ENCODE measurements at regions not wholly inside any gene's neighbourhood (a gene's known extent, or its start where the extent isn't known, plus 50 kb on each side); places are given as distances from the start of the nearest gene placed in this dataset.

DNA sequence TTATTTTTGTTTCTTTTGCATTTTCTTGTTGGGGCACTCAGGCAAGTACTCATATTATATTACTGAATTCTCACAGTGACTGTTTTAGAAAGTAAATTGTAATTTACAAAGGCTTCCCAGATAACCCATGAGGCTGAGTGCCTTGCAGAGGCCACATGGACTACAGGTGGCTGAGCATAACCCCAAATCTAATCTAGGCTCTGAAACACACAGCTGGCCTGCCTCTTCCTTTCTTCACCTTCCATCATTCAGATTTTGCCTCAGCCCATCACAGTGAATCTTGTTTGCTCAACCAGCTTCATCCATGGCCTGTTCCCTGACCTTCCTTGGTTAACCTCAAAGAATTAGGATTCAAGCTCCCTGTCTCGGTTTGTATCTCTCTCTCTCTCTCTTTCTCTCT is 78.5 kb upstream of the PRDM11 start:
- DNase-seq = no peak

DNA sequence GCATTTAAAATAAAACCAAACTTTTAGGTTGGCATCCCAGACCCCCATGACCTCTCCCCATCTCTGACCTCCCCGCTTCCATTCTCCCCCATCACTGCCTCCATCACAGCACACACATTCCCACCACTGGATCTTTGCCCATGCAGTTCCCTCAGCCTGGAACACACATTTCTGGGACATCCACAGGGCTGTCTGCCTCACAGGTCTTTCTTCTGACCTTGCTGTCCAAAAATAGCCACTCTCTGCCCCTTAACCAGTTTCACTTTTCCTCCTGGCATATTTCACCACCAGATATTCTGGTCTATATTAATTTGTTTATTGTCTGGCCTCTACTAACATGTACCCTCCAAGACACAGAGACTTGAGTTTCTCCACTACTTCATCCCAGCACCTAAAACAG is 75.2 kb upstream of the PRDM11 start:
- no peak for DNase-seq

DNA sequence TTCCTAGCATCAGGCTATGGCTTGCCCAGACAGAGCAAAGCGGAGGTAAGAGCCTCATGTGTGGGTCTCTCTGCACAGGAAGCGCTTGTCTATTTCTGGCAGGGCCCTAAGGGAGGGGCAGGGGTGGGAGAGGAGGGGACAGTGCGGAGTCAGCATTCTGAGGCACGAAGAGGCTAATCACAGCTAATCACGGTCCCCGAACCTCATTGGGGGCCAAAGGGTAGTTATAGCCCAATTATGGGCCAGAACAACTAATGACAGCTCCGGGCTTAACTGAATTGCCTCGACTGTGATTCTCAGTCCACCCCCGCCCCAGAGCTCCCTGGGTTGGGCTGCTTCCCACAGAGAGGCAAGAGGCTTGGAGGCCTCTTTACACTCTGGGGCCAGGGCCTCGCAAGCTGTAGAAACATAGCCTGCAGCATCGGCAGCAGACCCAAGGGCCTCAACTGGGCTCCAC is 72.7 kb upstream of the PRDM11 start:
- DNase-seq = peak; percentile 40

DNA sequence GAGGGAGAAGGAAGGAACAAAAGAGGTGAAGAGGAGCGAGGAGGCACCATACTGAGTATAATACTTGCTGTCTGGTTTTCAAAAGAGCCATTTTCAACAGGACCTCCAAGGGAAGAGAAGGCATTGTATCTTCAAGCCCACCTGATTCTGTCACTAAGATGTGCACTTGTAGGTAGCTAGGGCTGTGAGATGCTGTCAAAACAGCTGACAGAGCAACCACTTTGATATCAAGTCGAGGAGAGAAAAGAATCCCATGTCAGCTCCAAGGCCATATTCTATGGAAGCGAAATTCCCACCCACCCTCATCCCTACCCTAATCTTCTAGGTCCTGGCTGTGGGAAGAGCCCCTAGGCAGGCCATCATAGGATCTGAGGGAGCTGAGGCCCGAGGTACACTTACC is 70.9 kb upstream of the PRDM11 start:
- no peak for DNase-seq

DNA sequence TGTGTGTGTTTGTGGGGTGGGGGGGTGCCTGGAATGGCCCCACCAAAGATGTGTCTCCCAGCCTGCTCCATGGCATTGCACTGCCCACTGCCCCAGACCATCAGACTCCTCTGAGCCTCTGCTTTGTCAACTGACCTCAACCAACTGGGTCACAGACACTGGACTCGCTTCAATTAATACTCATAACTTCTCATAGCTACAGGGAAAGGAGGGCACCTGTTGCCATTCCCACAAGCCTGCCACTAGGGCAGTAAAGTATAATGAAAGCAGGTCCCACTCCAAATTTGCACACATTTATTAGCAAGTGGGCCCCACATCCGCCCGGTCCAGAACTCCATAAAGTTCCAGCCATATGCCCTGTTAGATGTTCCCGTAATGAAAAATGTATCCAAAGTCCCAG is 70.5 kb upstream of the PRDM11 start:
- DNase-seq = no peak

DNA sequence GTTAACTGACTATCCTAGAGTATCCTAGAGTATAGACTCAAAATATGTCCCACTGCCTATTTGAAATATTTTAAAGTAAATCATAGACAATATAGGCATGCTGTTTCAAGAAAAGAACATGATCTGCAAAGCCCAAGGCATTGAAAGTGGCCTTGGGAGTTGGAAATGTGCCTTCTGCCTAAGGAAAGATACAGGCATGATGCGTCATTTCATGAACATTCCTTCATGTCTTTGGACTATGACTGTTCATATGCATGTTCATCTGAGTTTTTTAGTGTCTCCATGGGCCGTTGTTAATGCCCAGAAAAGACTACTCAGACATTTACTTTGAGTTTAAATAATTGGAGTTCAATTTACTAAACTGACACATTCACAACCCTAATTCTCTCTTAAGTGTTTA is 69.7 kb upstream of the PRDM11 start:
- no peak for DNase-seq

DNA sequence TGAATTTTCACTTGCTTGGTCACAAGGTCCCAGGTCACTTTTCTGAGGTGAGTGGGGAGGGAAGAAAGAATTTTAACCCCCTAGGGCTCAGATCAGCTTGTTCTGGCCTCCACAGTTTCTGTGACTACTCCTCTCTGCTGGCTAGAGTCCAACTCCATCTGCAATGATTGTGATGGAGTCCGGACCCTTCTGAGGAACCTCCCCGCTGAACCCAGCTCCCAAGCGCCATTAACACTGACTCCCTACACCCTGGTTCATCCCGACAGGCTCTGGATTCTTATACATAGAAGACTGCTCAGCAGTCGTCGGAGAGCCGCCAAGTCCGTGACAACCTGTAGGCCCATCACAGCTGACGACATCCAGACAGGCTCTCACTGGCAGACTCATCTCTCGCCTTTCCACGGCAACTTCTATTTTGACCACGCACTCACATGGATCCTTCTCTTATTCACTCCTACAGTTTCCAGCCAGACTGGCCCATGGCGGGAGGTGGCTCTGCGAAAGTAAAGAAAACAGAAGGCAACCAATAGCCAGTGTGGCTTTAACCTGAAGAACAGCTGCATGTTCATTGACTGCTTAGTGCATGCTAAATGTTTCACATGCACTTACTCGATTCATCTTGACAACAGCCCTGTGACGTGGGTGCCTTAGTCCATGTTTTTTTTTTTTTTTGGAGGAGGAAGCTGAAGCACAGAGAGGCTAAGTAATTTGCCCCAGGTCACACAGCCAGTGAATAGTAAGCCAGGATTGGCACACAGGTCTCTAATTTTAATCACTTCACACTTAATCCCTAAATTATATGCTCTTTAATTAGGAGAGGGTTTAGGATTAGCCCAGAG is 68.0 kb upstream of the PRDM11 start:
- DNase-seq = no peak

DNA sequence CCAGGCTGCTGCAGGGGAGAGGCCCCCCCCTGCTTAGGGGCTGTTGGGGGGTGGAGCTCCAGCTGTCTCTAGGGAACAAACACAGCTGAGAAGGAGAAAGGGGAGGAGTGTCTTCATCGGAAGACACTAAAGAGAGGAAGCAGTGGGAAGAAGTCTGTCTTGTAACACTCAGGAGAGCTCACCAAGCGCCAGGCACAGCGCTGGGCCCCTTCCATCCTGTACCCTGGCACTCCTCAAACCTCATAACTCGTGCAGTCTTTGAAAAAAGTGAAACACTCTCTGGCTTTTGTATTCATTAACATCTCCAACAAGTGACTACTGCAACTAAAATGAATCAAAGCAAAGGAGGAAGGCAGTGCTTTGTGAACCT is 67.4 kb upstream of the PRDM11 start:
- DNase-seq = peak; percentile 41

DNA sequence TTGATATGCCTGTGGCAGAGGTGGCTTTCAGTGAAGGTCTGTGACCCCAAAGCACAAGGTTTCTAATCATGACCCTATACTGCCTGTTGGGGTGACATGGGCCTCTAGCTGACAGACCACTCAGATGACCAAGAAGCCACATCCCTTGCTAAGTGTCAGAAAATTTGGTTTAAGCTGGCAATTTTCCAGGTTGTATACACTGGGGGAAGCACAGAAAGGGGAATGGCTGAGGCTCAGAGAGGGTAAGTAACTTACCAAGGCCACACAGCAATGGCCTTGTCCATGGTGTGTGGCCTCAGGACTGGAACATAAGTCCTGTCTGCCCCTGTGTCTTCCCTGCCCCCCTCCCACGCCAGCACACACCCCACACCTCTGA is 66.9 kb upstream of the PRDM11 start:
- no peak for DNase-seq

DNA sequence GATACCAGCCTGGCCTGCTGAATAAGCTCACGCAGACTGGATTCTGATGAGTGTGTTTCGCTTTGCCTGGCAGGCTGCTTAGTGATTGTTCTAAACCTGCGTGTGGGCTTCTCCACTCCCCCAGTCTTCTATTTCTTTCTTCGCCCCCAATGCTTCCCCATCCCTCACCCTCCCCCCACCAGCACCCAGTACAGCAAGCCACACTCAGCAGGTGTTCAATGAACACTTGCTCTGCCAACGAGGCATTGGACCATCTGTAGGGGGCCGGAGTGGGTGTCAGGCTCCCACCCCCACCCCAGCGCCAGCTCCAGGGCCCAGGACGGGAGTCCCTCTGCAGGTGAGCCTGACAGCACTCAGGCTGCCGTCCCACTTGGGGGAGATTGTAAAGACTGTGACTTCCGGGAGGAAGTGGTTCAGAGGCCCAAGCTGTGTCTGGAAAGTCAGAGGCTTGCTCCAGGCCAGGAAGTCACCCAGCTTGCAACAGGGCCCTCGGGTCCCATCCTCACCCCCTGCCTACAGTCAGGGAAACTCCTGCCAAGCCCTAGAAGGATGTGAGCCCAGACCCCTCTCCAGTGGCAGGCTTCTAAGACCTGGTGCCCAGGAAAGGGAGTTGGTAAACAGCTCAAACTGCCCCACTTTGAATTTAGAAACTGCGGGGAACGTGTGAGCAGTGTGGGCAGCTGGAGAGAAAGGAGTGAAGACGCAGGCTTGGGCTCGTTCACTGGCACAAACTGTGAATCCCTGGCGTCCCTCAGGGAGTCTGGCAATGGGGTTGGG is 66.3 kb upstream of the PRDM11 start:
- no peak for DNase-seq

DNA sequence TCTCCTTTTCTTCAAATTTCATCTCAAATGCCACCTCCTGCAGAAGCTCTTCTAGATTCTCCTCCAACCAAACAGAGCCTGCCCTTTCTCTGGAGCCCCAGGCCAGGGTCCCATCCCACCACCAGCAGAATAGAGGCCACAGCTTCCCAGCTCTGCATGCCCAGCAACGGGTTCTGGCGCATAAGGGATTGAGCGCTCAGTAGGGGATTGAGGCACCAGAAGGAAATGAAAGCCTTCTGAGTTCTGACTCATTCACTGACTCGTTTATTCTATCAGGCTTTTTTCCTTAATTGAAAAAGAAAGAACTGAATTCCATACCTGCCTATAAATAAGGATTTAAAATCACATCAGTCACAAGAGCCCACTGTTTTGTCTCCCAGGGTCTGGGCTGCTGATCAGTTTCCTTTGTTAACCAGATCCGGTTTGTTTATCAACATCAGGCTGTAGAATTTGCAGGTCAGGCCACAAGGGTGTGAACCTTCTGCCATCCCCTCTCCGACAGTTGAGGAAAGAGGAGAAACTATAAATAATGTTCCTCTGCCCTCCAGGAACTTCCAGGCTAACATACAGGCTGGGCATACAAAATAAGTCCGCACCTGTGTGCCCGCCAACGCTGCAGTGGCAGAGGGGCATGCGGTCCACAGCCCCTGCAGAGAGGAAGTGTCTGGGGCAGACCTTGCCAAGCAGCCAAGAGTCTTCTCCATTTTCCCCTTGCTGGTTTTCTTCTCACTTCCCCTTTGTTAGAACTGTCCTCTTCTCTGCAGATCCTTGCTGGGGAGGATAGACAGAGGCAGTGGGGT is 63.5 kb upstream of the PRDM11 start:
- no peak for DNase-seq

DNA sequence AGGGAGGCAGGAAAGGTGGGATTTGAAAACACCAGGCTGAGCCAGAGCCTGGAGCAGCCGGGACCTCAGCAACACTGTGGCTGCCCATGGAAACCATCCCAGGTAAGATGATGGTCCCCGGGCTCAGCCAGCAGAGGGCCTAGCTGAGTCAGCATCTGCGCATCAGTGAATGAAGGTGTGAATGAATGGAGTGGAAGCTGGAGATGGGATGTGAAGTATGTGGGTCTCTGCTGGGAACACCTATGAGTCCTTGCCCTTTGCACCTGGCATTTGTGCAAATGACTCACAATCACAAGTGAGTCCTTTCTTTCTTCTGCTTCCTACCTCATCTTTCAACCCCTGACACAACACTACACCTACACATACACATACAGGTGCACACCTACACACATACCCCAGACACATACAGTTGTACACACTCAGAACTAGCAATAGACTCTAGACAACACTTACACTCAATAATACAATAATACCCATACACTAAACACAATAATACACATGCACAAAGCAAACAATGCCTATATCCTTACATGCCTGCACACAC is 62.8 kb upstream of the PRDM11 start:
- no peak for DNase-seq

DNA sequence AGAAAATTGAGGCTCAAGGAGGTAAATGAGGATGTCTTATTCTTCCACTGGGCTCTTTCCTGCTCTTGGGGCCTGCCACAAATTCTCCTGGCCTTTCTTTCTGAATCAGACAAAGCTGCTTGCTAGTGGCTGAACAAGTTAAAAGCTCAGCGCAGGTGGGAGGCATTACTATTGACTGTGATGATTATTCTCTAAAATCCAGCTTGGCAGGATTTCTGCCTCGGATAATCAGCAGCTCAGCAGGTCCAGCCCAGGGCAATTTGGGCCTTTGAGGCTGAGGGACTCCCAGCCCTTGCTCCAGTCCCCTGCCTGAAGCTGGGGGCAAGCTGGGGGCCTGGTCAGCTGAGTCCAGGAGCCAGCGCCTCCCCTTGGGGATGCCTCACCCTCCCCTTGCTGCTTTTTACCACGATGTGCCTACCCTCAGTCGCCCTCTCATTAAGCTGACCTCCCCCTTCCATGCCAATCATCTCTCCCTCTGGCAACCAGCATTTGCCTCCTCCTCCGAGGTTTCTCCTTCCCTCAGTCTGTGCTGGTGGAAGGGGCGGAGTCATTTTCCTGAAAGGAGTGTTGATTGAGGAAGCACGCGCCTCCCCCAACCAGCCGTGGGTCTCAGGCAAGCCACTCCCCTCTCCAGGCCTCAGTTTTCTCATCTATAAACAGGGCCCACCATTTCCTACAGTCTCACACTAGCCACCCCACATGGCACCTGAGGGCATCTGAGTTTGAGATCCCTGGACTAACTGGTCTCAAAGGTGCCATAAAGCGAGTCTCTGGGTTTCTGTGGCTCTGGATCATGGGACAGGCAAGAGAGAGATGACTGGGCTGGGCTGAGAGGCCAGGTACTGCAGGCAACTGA is 60.6 kb upstream of the PRDM11 start:
- peak; percentile 60 for DNase-seq

DNA sequence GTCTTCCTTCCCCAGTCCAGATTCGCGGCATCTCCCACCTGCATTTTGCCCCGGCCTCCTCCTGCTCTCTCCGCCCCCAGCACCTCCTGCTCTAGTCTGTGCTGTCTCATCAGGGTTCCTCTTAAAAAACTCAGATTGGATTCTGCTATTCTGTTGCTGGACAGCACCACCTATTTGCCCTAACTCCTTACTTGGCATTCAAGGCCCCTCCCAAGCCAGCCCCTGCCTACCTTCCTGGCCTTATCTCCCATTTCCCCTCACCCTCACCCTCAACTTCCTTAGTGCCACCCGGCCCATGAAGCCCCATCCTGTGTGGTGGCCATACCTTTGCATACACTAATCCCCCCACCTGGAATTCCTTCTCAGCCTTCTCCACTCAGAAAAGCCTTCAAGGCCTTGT is 59.9 kb upstream of the PRDM11 start:
- no peak for DNase-seq

DNA sequence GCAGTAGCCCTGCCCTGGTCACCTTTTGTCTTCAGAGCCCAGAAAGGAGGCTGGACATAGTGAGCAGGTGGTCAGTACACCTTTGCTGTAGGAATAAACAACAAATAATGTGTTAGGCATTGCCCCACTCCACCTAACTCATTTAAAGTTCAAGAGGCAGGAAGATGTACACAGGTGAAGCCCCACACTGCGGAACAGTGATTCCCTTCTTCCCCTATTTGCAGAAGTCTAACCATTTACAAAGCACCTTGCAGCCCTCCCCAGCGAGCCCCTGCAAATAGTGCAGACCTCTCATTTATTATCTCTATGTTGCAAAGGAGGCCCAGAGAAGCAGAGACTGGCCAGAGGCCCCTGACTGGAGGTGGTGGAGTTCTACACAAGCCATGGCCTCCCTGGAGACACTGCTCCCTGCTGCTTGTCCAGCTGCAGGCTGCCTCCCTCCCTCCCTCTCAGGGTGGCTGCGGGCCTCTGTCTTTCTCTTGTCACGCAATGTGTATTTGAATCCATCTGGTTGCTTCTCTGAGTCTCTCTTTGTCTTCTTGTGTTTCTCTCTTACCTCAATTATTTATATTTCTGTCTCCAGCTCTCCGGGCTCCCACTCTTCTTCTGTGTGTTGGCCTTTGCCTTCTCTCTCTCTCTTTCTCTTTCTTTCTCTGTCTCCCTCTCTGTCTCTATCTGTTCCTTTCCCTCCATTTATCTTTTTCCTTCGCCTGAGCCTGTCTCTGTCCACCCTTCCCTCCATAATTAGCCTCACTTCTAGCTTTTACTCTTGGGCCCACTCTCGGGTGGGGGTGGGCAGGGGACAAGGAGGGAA is 59.1 kb upstream of the PRDM11 start:
- DNase-seq = peak; percentile 80

DNA sequence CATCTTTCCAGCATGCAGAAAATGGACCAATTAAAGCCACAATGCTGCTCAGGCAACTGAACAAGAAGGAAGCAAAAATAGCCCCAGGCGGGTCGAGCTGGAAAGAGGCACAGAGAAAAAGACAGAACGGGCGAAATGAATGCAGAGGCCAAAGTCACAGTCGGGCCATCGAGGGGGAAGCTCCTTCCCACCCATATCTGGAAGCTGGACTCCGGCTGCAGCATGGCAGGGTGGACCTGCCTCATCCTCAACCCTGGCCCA is 58.6 kb upstream of the PRDM11 start:
- no peak for DNase-seq

DNA sequence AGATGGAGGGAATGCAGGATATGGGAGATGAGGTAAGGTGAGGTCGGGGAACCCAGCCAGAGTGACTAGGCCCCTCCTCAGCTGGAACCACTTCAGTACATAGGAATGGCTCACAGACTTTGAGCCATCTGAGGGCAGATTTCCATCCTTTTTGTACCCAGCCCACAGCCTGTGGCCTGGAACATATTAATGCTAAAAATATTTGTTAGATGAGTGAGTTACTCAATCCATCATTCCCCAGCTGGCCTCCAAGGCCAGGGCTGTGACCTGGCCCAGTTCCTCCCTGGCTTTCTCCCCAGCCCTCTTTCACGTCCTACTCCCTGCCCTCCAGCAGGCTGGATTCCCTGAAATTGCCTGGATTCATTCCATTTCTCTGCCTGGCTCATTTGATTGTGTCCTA is 57.2 kb upstream of the PRDM11 start:
- DNase-seq = no peak

DNA sequence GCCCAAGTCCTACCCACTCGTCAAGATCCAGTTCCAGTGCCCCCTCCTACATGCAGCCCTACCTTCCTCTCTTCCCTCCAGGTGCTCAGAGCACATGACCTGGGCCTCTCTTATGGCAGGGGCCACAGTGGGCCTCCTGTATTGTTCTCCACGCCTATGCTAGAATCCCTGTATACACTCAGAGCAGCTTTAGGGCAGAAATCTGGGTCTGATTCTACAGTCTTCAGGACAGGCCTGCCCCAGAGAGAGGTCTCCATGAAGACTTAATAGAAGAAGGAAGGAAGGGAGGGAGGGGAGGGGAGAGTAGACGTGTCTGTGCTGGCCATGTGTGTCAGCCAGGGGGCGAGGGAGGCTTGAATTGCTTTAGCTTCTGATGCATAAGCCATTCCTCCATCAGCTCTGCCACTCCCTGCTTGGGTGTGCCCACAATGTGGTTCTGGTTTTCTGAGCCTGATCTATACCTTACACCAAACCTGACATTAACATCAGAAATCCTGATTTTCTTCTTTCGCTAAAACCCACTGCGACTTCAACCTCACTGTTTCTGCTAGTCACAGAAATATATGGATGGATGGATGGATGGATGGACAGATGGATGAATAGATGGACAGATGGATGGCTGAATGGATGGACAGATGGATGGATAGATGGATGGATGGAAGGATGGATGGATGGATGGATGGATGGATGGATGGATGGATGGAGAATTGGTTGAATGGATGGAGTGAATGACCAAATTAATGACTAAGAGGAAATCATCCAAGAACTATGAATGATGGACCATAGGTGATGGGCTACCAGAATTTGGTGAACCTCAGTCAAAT is 56.6 kb upstream of the PRDM11 start:
- DNase-seq = peak; percentile 39

DNA sequence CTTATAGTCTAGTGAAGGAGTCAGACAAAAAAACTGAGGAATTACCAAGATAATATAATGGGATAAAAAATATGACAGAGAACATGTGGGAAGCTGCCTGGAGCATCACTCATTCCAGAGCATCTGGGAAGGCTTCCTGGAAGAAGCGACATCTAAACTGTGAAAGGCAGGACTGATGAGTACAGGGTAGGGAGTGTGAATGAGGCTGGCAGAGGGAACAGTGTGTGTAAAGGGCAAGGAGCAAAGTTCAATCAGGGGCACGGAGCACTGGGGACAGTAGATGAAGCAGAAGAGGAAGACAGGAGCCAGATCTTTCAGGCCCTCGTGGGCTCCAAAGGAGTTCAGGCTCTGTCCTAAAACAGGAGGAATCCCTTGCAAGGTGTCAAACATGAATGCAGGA is 55.8 kb upstream of the PRDM11 start:
- DNase-seq = no peak

DNA sequence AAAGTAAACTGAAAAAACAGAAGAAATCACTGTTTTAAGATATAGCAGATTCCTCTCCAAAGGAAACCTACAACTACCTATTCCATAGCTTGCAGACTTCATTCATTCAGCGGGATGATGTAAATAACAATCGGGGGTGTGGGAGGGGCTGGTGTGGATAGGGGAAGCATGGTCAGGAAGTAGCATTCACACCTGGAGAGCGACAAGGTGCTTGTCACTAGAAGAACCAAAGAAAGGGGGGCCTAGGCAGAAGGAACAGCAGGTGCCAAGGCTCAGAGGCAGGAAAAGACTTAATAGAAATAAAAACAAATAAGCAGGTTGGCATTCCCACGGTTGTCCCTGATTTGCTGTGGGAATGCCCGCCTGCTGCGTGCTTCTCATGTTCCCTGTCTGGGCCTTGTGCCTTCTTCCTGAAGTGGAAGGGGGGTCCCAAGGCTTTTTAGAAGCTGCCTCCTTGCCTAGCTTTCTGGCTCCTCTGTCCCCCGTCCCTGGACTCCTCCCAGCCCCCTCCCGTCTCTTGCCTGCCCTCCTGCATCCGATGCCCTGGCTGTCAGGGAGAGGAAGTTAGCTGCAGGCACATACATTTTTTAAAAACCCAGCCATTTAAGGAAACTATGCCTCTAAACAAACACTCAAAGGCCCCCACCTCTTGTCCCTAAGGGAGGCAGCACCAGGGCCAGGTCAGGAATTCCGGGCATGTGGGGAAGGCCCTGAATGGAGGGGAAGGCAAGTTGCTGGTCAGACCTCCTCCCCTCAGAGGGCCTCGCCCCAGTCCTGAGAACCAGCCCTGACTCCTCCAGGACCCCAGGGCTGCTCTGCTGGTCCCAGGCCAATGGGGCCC is 54.7 kb upstream of the PRDM11 start:
- DNase-seq = no peak

Measured in eye (tissue), 1 donor.